Neural progenitor cell (in vitro differentiated cells): ENCODE measurements at regions not wholly inside any gene's neighbourhood (a gene's known extent, or its start where the extent isn't known, plus 50 kb on each side); places are given as distances from the start of the nearest gene placed in this dataset.

ENCODE experiments used
- CTCF ChIP-seq: fragments of 200-600 bp; sonication (generic); IDR thresholded peaks from 2 replicates; pipeline ENCODE4 v1.5.1; 2017; ENCODE audit warnings: antibody characterized with exemption, mild to moderate bottlenecking
- EZH2phosphoT487 ChIP-seq: fragments of 200-600 bp; sonication (generic); IDR thresholded peaks from 2 replicates; pipeline ENCODE4 v1.6.1; 2017; ENCODE audit warnings: antibody characterized with exemption

- peak; percentile 96 for TF ChIP-seq CTCF
- no peak for TF ChIP-seq EZH2phosphoT487
Observed at GRCh38 chr12:107607464-107608392, 77.9 kb upstream of the PWP1 start.
